ENCODE measurements at regions not wholly inside any gene's neighbourhood (a gene's known extent, or its start where the extent isn't known, plus 50 kb on each side); places are given as distances from the start of the nearest gene placed in this dataset.

GRCh38 chr16:25494292-25494691 is 197.5 kb upstream of the HS3ST4 start:
- TF ChIP-seq, protein P1, sequence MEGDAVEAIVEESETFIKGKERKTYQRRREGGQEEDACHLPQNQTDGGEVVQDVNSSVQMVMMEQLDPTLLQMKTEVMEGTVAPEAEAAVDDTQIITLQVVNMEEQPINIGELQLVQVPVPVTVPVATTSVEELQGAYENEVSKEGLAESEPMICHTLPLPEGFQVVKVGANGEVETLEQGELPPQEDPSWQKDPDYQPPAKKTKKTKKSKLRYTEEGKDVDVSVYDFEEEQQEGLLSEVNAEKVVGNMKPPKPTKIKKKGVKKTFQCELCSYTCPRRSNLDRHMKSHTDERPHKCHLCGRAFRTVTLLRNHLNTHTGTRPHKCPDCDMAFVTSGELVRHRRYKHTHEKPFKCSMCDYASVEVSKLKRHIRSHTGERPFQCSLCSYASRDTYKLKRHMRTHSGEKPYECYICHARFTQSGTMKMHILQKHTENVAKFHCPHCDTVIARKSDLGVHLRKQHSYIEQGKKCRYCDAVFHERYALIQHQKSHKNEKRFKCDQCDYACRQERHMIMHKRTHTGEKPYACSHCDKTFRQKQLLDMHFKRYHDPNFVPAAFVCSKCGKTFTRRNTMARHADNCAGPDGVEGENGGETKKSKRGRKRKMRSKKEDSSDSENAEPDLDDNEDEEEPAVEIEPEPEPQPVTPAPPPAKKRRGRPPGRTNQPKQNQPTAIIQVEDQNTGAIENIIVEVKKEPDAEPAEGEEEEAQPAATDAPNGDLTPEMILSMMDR (IDR thresholded peaks at IDR 0.05; ENCODE audit: extremely low read depth in 1 of 2, insufficient read depth in 1 of 2, low read depth in 1 of 2, low read length in 2 of 2) = no peak
- no peak for TF ChIP-seq POLR2A (IDR thresholded peaks at IDR 0.05; ENCODE audit: low read depth, low read length)
- TF ChIP-seq JUN (IDR thresholded peaks at IDR 0.05; ENCODE audit: borderline replicate concordance, insufficient read depth, insufficient read length, low read depth) = no peak
- no peak for TF ChIP-seq EZH2 (IDR thresholded peaks at IDR 0.05; ENCODE audit: borderline replicate concordance, low read depth, low read length, severe bottlenecking)
- no peak for TF ChIP-seq POLR2AphosphoS5 (IDR thresholded peaks at IDR 0.05; ENCODE audit: insufficient read depth, low read depth, low read length)
- TF ChIP-seq, protein P2, sequence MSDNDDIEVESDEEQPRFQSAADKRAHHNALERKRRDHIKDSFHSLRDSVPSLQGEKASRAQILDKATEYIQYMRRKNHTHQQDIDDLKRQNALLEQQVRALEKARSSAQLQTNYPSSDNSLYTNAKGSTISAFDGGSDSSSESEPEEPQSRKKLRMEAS (IDR thresholded peaks at IDR 0.05; ENCODE audit: insufficient read depth, insufficient read length) = no peak
